8988T (cell line): ENCODE measurements at regions not wholly inside any gene's neighbourhood (a gene's known extent, or its start where the extent isn't known, plus 50 kb on each side); places are given as distances from the start of the nearest gene placed in this dataset.

Source experiments
- DNase-seq: peaks from one replicate; pipeline ENCODE4 v3.0.0; 2011

DNA sequence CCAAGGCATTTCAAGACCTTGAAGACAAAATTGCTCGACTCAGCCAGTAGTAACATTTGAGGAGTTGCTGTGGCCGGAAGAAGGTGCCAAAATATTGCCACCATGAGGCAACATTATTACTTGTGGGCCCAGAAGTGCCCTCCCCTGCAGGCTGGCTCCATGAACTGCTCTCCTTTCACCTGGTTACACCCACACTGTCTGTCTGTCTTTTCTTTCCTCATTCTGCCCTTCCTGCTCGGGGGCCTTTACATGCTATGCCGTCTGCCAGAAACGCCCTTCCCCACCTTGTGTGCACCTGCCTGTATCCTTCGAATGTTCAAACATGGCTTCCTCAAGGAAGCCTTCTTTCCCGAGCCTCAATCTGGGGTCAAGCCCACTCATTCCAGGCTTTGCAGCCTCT, 224.2 kb upstream of the DIO3 start:
- no peak for DNase-seq

DNA sequence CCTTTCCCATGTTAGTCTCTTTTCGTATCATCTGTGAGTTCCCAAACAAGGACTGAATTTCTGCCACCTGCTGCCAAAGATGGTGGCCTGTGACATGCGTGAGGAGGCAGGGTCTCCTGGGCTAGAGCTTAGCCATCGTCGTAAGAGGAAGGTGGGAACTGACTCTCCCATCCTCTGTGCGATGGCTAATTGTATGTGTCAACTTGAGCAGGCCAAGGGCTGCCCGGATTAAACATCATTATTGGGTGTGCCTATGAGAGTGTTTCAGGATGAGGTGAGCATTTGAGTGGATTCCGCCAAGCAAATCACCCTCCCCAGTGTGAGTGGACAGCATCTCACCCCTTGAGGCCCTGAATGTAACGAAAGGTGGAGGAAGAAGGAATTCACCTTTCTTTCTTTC, 220.7 kb upstream of the DIO3 start:
- no peak for DNase-seq

DNA sequence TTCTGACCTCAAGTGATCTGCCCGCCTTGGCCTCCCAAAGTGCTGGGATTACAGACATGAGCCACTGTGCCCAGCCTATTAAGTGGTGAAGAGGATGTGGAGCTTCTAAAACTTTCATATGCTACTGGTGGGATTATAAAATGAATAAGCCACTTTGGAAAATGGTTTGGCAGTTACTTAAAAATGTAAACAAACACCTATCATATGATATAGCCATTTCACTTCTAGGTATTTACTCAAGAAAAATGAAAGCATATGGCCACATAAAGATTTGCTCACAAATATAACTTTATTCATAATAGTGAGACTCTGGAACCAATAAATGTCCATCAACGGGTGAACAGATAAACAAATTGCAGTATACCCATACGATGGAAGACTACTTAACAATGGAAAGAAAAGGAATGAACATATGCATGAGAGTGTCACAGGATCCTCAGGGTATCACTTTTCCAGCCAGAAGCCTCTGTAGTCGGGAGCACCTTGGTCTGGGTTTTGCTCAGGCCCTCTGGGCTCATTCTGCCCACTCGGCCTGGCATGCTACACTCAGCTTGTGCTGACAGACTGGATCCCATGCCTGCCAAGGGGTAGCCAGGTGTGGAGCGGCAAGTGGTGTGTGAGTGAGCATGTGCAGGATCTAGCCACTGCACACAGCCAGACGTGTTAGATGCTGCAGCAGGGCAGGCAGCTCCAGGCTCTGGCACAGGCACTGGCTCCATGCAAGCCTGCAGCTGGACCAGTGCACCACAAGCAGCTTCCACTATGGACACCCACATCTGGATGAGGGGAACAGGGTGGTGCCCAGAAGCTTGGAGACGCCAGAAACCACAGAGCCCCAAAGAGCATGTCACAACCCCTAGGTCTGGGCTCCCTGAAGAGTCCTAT, 213.2 kb upstream of the DIO3 start:
- no peak for DNase-seq

DNA sequence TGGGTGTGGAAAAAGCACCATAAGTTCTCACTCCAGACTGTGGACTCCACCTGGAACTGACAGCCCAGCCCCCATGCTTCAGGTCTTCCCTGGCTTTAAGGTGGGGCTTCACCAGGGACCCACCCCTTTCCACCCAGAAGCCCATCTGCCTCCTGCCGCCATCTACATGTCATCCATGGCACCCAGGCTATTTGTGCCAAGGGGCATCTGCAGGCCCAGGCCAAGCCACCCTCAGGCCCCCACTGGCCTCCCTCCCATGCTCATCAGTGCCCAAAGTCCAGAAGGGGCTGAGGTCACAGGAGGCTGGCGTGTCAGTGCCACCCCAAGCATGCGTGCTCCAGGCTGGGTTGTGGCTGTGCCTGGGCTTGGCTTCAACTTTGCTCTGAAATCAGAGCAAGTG, 212.2 kb upstream of the DIO3 start:
- no peak for DNase-seq

DNA sequence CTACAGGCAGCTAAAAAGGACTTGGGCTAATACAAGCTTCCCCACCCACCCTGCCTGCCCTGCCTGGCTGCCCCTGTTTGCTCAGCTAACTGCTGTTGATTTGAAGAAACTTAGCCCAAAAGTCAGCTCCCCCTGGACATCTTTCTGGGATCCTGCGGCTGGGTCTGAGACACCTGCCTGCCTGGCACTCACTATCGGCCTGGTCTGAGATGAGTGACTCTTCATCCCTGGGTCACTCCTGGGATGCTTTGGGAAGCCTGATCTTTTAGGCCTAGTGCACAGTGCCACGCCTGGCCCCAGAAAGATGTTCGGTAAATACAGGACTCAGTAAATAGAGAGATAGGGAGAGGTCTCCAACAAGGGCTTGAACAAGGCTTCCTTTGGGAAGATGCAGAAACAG, 211.3 kb upstream of the DIO3 start:
- DNase-seq: no peak

DNA sequence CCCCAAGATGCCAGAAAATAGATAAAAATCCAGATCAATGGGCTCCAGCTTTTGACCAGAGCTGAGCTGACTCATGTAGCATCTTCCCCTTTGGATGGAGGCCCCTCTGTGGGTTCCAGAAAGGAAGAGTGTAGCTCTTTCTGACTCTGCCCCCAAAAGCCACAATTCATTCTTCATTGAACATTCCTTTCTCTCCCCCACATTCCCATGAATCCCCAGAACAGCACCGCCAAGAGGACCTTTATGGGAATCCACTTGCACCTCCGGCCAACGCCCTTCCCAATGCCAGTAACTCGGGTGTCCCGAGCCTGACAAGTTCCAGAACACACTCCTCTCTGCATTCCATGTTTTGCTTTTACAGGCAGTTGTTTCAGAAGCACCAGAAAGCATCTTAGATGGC, 210.6 kb upstream of the DIO3 start:
- DNase-seq: no peak

DNA sequence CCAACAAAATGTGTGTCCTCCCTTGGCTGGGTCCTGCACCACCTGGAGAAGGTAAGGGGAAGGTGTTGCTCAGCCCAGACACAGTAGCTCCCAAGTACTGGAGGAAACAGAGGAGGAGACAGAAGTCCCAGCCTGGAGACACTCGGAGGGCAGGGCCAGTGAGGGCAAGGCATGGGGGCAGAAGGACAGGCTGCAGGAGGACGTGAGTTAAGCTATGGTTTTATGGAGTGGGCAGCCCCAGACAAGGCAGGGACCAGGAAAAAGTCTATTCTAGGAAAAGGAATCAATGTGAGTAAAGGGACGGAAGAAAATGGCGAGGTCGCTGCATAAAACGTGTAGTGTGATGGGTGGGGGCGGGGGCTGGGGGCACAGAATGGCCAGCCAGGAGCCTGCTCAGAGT, 210.1 kb upstream of the DIO3 start:
- no peak for DNase-seq

DNA sequence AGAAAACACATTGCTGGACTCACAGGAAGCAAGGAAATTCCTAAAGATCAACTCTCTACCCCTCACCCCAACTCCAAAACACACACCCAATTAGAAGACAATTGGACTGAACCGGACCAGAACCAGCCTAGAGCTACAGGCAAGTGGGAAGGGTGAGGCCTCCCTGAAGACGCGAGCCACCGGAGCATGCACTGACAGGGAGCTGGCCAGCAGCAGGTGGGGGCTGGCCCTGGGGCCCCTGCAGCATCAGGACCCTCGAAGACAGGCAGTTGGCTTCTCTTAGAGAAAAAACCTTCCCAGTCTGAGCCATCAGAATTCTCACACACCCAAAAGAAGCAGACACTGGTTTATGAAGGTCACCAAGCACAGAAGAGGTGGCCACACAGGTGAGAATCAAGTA, 209.5 kb upstream of the DIO3 start:
- no peak for DNase-seq

DNA sequence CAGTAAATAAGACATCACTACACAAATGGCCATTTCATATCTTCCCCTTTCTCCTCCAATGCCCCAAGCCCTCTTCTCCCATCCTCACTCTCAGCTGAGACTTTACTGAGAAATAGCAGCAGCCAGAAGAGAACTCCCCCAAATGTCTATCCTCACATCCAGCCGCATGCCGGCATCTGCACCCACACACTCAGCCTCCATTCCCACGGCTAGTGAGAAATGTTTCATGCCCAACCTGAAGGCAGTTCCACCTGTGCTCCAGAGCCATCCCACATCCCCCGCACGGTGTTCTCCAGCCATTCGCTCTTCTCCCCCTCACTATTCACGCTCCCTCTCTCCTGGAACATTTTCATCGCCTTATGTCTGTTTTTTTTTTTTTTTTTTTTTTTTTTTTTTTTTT, 208.7 kb upstream of the DIO3 start:
- no peak for DNase-seq

DNA sequence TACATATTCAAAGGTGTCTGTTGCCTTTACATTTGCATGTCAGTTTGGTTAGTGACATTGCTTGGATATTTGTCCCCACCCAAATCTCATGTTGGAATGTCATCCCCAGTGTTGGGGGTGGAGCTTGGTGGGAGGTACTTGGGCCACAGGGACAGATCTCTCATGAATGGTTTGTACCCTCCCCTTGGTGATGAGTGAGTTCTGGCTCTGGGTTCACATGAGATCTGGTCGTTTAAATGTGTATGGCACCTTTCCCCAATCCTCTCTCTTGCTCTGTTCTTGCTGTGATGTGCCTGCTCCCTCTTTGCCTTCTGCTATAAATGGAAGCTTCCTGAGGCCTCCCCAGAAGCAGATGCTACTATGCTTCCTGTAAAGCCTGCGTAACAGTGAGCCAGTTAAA, 207.9 kb upstream of the DIO3 start:
- no peak for DNase-seq

DNA sequence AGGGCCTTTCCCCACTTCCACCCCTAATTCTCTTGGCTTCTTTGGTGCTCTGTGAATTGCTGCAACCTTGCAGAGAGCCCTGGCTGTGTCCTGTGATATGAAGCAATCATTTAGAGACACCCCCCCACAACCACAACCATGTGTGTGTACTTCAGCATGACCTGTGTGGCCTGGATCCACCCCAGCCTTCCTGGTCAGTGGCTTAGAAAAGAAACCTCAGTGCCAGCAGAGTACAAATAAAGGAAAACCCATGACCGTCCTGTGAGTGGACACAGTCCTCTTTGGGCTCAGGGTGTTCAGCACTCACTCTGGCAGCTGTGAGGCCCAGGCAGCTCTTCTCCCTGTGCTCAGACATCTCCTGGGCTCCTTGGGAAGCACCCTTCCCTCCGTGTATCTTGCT, 206.6 kb upstream of the DIO3 start:
- DNase-seq: no peak

DNA sequence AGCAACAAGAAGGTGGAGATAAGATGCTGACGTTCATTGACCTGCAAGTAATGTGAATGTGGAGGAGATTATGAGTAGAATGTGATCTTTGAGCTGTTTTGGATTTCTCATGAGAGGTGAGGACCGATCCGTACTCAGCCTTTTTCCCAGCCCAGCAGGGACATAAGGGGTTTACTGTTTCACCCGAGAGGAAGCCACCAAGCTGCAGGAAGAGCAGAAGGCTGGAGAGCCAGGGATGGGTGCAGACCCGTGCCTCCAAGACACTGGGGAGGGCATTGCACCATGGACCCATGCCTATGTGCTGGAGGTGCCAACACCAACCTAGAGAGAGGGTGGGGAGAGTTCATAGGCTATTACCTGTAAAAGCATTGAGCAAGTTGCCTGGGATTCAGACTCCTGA, 206.0 kb upstream of the DIO3 start:
- no peak for DNase-seq

DNA sequence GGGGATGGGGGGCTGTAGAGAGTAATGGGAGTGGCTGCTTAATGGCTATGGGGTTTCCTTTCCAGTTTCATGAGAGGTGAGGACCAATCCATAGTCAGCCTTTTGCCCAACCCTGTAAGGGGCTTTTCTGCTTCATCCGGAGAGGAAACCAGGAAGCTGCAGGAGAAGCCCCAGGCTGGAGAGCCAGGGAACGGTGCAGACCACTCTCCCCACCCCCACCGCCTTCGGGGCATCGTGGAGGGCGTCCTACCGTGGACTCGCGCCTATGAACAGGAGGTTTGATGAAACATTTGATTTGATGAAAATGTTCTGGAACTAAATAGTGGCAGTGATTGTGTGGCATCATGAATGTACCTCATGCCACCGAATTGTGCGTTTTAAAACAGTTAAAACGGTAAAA, 204.3 kb upstream of the DIO3 start:
- no peak for DNase-seq

DNA sequence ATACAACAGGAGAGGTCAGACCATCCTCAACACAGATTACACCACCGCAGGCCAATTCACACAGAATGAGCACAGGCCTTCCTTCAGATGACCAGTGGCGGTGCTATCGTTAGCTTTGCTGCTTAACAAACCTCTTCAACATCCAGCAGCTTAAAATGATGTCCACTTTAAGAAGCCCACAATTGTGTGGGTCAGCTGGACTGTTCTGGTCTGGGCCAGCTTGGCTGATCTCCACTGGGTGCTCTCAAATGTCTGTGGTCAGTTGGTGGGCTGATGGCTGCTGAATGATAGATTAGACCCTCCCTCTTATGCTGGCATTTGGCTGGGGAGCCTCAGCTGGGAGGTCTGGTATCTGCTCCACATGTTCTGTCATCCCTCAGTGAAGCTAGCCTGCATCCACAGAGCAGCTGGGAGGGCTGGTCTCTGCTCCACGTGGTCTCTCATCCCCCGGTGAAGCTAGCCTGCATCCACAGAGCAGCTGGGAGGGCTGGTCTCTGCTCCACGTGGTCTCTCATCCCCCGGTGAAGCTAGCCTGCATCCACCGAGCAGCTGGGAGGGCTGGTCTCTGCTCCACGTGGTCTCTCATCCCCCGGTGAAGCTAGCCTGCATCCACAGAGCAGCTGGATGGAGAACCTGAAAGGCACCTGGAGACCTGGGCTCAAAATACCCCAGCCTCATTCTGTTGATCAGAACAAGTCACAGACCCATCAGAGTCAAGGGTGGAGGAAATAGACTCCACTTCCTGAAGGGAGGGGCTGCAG, 203.6 kb upstream of the DIO3 start:
- DNase-seq: no peak

DNA sequence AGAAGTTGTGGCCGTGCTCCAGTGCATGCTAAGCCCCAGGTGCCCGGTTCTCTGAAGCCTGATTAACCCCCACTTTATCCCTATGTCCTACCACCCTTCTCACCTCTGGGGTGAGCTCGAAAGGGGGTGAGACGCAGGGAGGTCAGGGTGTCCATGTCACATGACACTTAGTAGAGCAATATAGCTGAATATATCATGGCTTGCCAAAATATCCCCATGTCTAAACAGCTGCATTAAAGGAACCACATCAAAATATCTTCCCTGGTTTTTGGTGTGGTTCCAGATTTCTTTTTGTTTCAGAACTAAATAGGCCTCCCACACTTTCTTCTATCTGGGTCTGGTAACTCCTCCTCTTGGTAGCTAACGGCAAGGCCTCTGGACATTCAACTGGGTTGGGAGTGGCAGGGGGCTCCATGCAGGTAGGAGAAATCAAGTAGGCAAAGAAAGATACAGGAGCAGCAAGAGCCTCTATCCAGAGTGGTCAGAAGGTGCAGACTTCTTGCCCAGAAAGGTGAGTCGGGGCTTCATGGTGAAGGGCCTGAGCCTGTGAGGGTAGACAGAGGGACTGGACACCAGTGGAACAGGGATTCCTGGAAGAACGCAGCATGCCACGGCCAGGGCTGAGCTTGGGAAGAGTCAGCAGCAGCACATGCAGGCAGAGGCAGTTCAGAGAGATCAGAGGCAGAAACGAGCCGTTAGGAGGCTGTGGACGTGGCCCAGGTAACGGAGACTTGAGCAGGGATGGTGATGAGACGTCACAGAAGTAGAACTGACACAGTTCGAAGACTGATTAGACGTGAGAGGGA, 202.8 kb upstream of the DIO3 start:
- DNase-seq: no peak

DNA sequence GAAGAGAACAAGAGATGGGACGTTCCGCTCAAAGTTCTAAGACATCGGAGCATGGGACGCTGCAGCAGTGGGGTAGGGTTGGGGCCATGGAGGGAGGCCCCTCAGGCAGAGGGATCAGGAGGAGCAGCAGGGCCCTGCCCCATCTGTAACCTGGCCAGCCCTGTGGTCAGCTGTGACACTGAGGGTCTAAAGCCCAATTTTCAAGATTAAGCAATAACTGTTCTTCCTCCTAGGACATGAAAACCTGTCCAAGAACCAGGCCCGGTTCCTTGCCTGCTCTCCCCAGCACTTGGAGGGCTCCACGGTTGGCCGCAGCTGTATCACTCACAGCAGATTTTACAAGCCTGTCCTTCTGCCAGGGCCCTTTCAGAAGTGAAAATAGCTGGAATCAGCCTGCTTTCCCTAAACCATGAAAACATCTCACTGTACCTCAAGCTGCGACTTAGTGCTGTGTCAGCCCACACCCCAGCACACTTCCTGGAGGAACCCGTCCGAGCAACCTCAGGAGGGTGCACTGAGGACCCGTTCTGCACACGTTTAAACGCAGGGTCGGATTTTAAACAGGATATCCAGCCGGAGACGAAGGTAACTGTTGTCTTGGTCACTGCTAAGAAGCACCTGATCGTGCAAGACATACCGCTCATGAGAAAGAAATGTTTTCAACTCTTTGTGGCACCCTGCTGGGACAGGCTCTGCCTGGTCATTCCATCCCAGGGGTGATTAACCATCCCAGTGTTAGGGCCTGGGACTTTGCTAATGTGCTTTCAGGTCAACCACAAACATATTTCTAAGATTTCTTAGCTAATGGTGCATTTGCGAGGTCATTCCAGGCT, 201.9 kb upstream of the DIO3 start:
- DNase-seq: no peak

DNA sequence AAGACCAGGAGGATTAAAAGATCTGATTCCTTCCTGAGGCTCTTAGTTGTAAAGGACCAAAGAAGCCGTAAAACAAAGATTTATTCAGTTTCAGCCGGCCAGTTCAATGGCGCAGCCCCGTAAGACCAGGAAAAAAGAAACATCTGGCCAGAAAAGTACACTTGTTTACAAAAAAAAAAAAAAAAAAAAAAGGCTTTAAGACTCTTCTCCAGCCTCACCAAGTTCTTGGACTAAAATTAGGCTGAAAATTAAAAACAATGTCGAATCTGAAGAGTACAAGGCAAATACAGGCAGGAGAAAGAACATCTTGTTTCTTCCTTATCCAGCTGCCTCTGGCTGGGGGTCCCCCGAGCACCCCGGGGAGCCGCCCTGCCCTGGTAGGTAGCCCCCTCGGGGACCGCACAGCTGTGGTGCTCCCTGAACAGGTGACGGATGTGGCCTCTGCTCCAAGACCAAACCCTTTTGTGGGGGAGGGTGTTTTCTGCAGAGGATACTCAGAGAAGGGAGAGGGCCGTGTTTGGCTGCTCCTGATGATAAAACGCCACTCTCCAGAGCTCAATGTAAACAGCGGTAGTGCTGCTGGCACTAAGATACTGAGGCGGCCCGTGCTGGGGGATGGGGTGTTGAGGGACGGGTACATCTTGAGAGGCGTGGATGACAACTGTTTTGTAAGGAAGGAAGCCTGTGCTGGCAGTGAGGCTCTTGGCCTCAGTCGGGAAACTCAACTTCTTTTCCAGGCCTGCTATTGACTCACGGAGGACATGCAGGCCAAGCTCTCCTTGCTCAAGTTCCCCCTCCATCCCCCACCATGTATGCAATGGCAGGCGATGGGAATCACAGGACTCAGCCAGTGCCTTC, 201.0 kb upstream of the DIO3 start:
- no peak for DNase-seq

DNA sequence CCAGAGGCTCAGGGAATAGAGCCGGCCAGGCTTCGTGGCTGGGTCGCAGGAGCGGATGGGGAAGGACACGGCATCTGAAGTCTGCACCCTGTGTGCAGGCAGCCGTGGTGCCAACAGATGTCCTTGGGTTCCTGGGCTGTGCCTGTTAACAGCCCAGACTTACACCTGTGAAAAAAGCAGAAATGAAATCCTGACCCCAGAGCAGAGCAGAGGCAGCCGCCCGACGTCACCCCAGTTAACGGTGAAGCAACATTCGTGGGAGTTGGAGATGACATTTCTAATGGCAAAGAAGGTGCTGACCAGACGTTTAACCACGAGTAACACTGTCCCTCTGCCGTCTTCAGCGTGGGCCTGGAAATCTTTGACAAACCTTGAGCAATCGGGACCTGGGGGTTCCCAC, 200.3 kb upstream of the DIO3 start:
- no peak for DNase-seq

DNA sequence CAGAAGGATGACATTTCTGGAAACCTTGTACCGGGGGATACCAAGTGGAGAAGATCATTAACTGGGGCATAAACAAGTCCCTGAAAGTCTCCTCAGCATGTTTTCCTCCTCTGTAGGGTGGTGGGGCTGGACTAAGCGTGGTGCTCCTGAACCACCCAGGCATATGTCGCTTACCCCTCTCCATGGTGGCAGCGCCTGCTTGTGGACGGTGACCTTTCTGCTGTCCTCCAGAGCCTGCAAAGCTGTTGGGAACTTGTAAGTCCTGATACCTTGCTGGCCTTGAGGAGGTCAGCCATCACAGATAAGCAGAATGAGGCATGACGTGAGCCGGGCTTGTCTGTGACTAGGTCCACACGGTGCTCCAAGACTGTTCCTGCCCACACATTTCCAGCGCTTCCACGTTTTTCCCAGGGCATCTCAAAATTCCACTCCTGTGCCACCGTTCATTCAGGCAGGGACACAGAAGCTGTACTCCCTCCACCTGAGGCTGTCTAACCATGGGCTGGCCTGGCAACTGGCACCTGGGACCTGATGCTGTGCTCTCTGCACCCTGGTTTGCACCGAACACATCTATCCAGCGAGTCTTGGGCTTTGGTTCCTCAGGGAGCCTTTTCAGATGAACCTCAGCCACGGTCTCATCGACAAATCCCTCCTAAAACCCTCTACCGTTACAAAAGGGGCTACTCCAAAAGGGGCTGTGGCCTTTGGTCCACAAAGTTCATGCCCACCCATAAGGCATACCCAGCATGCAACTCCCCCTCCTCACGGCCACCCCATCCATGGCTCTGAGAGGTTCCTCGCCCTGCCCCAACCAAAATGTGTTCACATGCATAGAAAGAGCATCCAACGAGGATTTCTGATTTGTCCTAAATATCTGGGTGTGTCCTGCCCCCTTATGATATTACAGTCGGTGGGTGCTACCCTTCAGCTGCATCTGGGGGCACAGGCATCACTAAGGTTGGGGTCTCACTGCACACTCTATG, 199.6 kb upstream of the DIO3 start:
- DNase-seq: no peak

DNA sequence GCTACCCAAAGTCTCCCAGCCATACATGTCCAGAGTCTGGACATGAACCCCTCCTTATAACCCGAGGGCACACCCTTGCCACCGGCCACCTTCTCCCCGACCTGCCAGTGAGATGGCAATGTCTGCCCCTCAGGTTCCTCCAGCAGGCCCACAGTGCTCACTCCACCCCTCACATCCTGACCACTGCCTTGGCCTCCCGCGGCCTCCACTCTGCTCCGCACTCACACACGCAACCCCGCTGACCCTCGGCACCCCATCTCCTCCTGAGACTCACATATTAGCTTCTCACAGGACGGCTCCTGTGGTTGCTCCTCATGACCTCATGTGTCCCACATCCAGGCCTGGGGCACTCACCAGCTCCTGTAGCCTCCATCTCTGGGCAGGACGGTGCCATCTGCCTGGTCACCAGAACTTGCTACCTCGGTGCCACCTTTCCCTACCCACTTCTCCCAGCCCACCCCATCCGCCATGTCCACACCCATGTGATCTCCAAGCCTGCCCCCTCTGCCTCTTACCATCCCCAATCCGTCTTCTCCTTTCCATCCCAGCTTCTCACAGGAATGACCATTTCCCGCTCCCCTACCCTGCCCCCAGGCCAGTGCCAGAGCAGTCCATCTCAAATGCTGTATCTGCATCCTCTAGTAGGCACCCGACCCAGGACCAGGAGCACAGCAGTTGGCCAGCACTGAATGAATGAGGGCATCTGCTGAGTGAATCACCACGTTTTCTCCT, 198.6 kb upstream of the DIO3 start:
- DNase-seq: no peak
